ENCODE measurements at regions not wholly inside any gene's neighbourhood (a gene's known extent, or its start where the extent isn't known, plus 50 kb on each side); places are given as distances from the start of the nearest gene placed in this dataset.

GRCh38 chr1:54464031-54464476 lies 57.9 kb upstream of the SSBP3 start:
- TF ChIP-seq CTCF (IDR thresholded peaks at IDR 0.05; ENCODE audit: low read depth, low read length, poor library complexity, severe bottlenecking) (no peak), EZH2phosphoT487 (IDR thresholded peaks at IDR 0.05; ENCODE audit: borderline replicate concordance, low read length) (no peak)

Data from DOHH2 (cell line).